Body of pancreas (tissue), 4 donors: ENCODE measurements at regions not wholly inside any gene's neighbourhood (a gene's known extent, or its start where the extent isn't known, plus 50 kb on each side); places are given as distances from the start of the nearest gene placed in this dataset.

ENCODE experiments used
- POLR2A ChIP-seq, 3 donors: fragments of 450-650 bp; IDR thresholded peaks; one replicate each; pipeline ENCODE4 v1.6.1; 2016; ENCODE audit warnings: antibody characterized with exemption in 3 of 3, mild to moderate bottlenecking in 2 of 3
- TF ChIP-seq, protein P1 (sequence below), 7 experiments: fragments of 450-650 bp in 4 of 7; fragments of 200-600 bp in 3 of 7; sonication (generic) in 3 of 7; IDR thresholded peaks; one replicate each; pipeline ENCODE4 v1.5.1; 2016 to 2019; ENCODE audit warnings: antibody characterized with exemption in 7 of 7

GRCh38 chr5:96610747-96611146, 51.4 kb upstream of the CAST start:
- TF ChIP-seq, protein P1, sequence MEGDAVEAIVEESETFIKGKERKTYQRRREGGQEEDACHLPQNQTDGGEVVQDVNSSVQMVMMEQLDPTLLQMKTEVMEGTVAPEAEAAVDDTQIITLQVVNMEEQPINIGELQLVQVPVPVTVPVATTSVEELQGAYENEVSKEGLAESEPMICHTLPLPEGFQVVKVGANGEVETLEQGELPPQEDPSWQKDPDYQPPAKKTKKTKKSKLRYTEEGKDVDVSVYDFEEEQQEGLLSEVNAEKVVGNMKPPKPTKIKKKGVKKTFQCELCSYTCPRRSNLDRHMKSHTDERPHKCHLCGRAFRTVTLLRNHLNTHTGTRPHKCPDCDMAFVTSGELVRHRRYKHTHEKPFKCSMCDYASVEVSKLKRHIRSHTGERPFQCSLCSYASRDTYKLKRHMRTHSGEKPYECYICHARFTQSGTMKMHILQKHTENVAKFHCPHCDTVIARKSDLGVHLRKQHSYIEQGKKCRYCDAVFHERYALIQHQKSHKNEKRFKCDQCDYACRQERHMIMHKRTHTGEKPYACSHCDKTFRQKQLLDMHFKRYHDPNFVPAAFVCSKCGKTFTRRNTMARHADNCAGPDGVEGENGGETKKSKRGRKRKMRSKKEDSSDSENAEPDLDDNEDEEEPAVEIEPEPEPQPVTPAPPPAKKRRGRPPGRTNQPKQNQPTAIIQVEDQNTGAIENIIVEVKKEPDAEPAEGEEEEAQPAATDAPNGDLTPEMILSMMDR (IDR thresholded peaks at IDR 0.05), result no peak
- TF ChIP-seq POLR2A (IDR thresholded peaks at IDR 0.05), result no peak
